ENCODE measurements at regions not wholly inside any gene's neighbourhood (a gene's known extent, or its start where the extent isn't known, plus 50 kb on each side); places are given as distances from the start of the nearest gene placed in this dataset.

GRCh38 chr7:67690700-67691099 lies 694.1 kb downstream of the TYW1 start:
- peaks cover 20% of the 10 kb centered on the region for H3K9me3 Mint-ChIP-seq
- H3K27me3 Mint-ChIP-seq = no peaks in the 10 kb centered on the region
- no peaks in the 10 kb centered on the region for H3K36me3 Mint-ChIP-seq (ENCODE audit: low read depth)
- no peak overlapping the region for H3K27ac Mint-ChIP-seq
- ATAC-seq = no peak
- no peaks in the 10 kb centered on the region for H3K4me1 Mint-ChIP-seq
- no peak overlapping the region for H3K4me3 Mint-ChIP-seq
- DNase-seq = no peak

- H3K4me3 Mint-ChIP-seq = no peak overlapping the region
- H3K4me1 Mint-ChIP-seq = no peaks in the 10 kb centered on the region
- H3K9me3 Mint-ChIP-seq = peaks cover 19% of the 10 kb centered on the region
- H3K36me3 Mint-ChIP-seq (ENCODE audit: low read depth) = no peaks in the 10 kb centered on the region
- no peak overlapping the region for H3K27ac Mint-ChIP-seq
- DNase-seq (no peak), ATAC-seq (no peak)
- no peaks in the 10 kb centered on the region for H3K27me3 Mint-ChIP-seq
Measured at GRCh38 chr7:67692425-67692824, 695.8 kb downstream of the TYW1 start.

- Mint-ChIP-seq H3K4me1 (no peaks in the 10 kb centered on the region), H3K9me3 (peaks cover 14% of the 10 kb centered on the region), H3K36me3 (ENCODE audit: low read depth) (no peaks in the 10 kb centered on the region), H3K27me3 (no peaks in the 10 kb centered on the region), H3K27ac (no peak overlapping the region), H3K4me3 (no peak overlapping the region)
- DNase-seq (no peak), ATAC-seq (no peak)
Measured at GRCh38 chr7:67696124-67696523, 699.5 kb downstream of the TYW1 start.

GRCh38 chr7:67696878-67697277 lies 700.2 kb downstream of the TYW1 start:
- Mint-ChIP-seq H3K27me3 (no peaks in the 10 kb centered on the region), H3K4me3 (no peak overlapping the region), H3K27ac (no peak overlapping the region), H3K36me3 (ENCODE audit: low read depth) (no peaks in the 10 kb centered on the region), H3K4me1 (no peaks in the 10 kb centered on the region), H3K9me3 (peaks cover 17% of the 10 kb centered on the region)
- no peak for ATAC-seq
- DNase-seq = no peak

- Mint-ChIP-seq H3K4me3 (no peak overlapping the region), H3K9me3 (peaks cover 20% of the 10 kb centered on the region), H3K27ac (no peak overlapping the region), H3K4me1 (no peaks in the 10 kb centered on the region), H3K27me3 (no peaks in the 10 kb centered on the region), H3K36me3 (ENCODE audit: low read depth) (no peaks in the 10 kb centered on the region)
- DNase-seq (no peak), ATAC-seq (no peak)
Measured at GRCh38 chr7:67698354-67698753, 701.7 kb downstream of the TYW1 start.

- H3K27me3 Mint-ChIP-seq = no peaks in the 10 kb centered on the region
- H3K9me3 Mint-ChIP-seq = peaks cover 29% of the 10 kb centered on the region
- no peak overlapping the region for H3K27ac Mint-ChIP-seq
- ATAC-seq = no peak
- DNase-seq = no peak
- no peaks in the 10 kb centered on the region for H3K36me3 Mint-ChIP-seq (ENCODE audit: low read depth)
- H3K4me3 Mint-ChIP-seq = no peak overlapping the region
- no peaks in the 10 kb centered on the region for H3K4me1 Mint-ChIP-seq
Measured at GRCh38 chr7:67705850-67706249, 709.2 kb downstream of the TYW1 start.

- Mint-ChIP-seq H3K27me3 (no peaks in the 10 kb centered on the region), H3K36me3 (ENCODE audit: low read depth) (no peaks in the 10 kb centered on the region), H3K9me3 (peaks cover 29% of the 10 kb centered on the region), H3K27ac (no peak overlapping the region), H3K4me1 (no peaks in the 10 kb centered on the region), H3K4me3 (no peak overlapping the region)
- no peak for DNase-seq
- no peak for ATAC-seq
Measured at GRCh38 chr7:67711706-67712105, 715.1 kb downstream of the TYW1 start.

- DNase-seq (no peak), ATAC-seq (no peak)
- Mint-ChIP-seq H3K27me3 (no peaks in the 10 kb centered on the region), H3K36me3 (ENCODE audit: low read depth) (no peaks in the 10 kb centered on the region), H3K4me3 (no peak overlapping the region), H3K4me1 (no peaks in the 10 kb centered on the region), H3K27ac (no peak overlapping the region), H3K9me3 (peaks cover 24% of the 10 kb centered on the region)
Measured at GRCh38 chr7:67713451-67714056, 716.9 kb downstream of the TYW1 start.

- H3K36me3 Mint-ChIP-seq (ENCODE audit: low read depth) = no peaks in the 10 kb centered on the region
- no peak overlapping the region for H3K27ac Mint-ChIP-seq
- no peak for ATAC-seq
- no peaks in the 10 kb centered on the region for H3K4me1 Mint-ChIP-seq
- H3K27me3 Mint-ChIP-seq = no peaks in the 10 kb centered on the region
- no peak for DNase-seq
- H3K9me3 Mint-ChIP-seq = peaks cover 13% of the 10 kb centered on the region
- no peak overlapping the region for H3K4me3 Mint-ChIP-seq
Measured at GRCh38 chr7:67716729-67717128, 720.1 kb downstream of the TYW1 start.

- H3K27me3 Mint-ChIP-seq = no peaks in the 10 kb centered on the region
- H3K4me3 Mint-ChIP-seq = no peak overlapping the region
- ATAC-seq = no peak
- peaks cover 11% of the 10 kb centered on the region for H3K9me3 Mint-ChIP-seq
- no peak for DNase-seq
- H3K27ac Mint-ChIP-seq = no peak overlapping the region
- H3K4me1 Mint-ChIP-seq = no peaks in the 10 kb centered on the region
- no peaks in the 10 kb centered on the region for H3K36me3 Mint-ChIP-seq (ENCODE audit: low read depth)
Measured at GRCh38 chr7:67723591-67723990, 727.0 kb downstream of the TYW1 start.

GRCh38 chr7:67724435-67724834 lies 727.8 kb downstream of the TYW1 start:
- H3K4me3 Mint-ChIP-seq = no peak overlapping the region
- no peak for ATAC-seq
- H3K4me1 Mint-ChIP-seq = no peaks in the 10 kb centered on the region
- no peaks in the 10 kb centered on the region for H3K36me3 Mint-ChIP-seq (ENCODE audit: low read depth)
- no peaks in the 10 kb centered on the region for H3K27me3 Mint-ChIP-seq
- no peak overlapping the region for H3K27ac Mint-ChIP-seq
- peaks cover 11% of the 10 kb centered on the region for H3K9me3 Mint-ChIP-seq
- DNase-seq = no peak

- Mint-ChIP-seq H3K27ac (no peak overlapping the region), H3K27me3 (no peaks in the 10 kb centered on the region), H3K36me3 (ENCODE audit: low read depth) (no peaks in the 10 kb centered on the region), H3K4me1 (no peaks in the 10 kb centered on the region), H3K9me3 (peaks cover 8% of the 10 kb centered on the region), H3K4me3 (no peak overlapping the region)
- no peak for DNase-seq
- no peak for ATAC-seq
Measured at GRCh38 chr7:67724955-67725354, 728.3 kb downstream of the TYW1 start.

- Mint-ChIP-seq H3K4me1 (no peaks in the 10 kb centered on the region), H3K4me3 (no peak overlapping the region), H3K9me3 (peaks cover 7% of the 10 kb centered on the region), H3K27ac (no peak overlapping the region), H3K36me3 (ENCODE audit: low read depth) (no peaks in the 10 kb centered on the region), H3K27me3 (no peaks in the 10 kb centered on the region)
- DNase-seq (no peak), ATAC-seq (no peak)
Measured at GRCh38 chr7:67725423-67725822, 728.8 kb downstream of the TYW1 start.

- Mint-ChIP-seq H3K9me3 (peaks cover 15% of the 10 kb centered on the region), H3K27me3 (no peaks in the 10 kb centered on the region), H3K27ac (no peak overlapping the region), H3K4me3 (no peak overlapping the region), H3K36me3 (ENCODE audit: low read depth) (no peaks in the 10 kb centered on the region), H3K4me1 (no peaks in the 10 kb centered on the region)
- no peak for ATAC-seq
- no peak for DNase-seq
Measured at GRCh38 chr7:67729771-67730170, 733.1 kb downstream of the TYW1 start.

GRCh38 chr7:67731704-67732103 lies 735.1 kb downstream of the TYW1 start:
- Mint-ChIP-seq H3K9me3 (peaks cover 21% of the 10 kb centered on the region), H3K4me3 (no peak overlapping the region), H3K36me3 (ENCODE audit: low read depth) (no peaks in the 10 kb centered on the region), H3K4me1 (no peaks in the 10 kb centered on the region), H3K27me3 (no peaks in the 10 kb centered on the region), H3K27ac (no peak overlapping the region)
- DNase-seq = no peak
- no peak for ATAC-seq

- no peak overlapping the region for H3K27ac Mint-ChIP-seq
- H3K4me1 Mint-ChIP-seq = no peaks in the 10 kb centered on the region
- H3K4me3 Mint-ChIP-seq = no peak overlapping the region
- H3K36me3 Mint-ChIP-seq (ENCODE audit: low read depth) = no peaks in the 10 kb centered on the region
- peaks cover 28% of the 10 kb centered on the region for H3K9me3 Mint-ChIP-seq
- DNase-seq = no peak
- H3K27me3 Mint-ChIP-seq = no peaks in the 10 kb centered on the region
- ATAC-seq = no peak
Measured at GRCh38 chr7:67732898-67733297, 736.3 kb downstream of the TYW1 start.
